SK-N-MC (cell line): ENCODE measurements at regions not wholly inside any gene's neighbourhood (a gene's known extent, or its start where the extent isn't known, plus 50 kb on each side); places are given as distances from the start of the nearest gene placed in this dataset.
"Not testable (repeated sequence)": the region's sequence is repeated elsewhere in the genome, so short reads cannot be mapped to it uniquely, and the experiment has no call there.

Experiments used
- DNase-seq: peaks from one replicate; pipeline ENCODE4 v3.0.0-alpha.2; 2011; ENCODE audit warnings: low read depth, low spot score
- H3K27ac ChIP-seq: fragments of 200-600 bp; sonication (generic); 2 replicates; pipeline ENCODE4 v1.5.1; 2016; ENCODE audit warnings: mixed run types
- H3K36me3 ChIP-seq: fragments of 200-600 bp; sonication (generic); 2 replicates; pipeline ENCODE4 v1.6.1; 2017; ENCODE audit warnings: antibody characterized with exemption, low read length, mixed read lengths; ENCODE audit not compliant: insufficient read depth
- H3K4me3 ChIP-seq: fragments of 200-600 bp; sonication (generic); 2 replicates; pipeline ENCODE4 v1.5.1; 2016
- H3K9ac ChIP-seq: fragments of 200-600 bp; sonication (generic); 2 replicates; pipeline ENCODE4 v1.8.0; 2017; ENCODE audit warnings: mixed run types, mixed read lengths; ENCODE audit not compliant: insufficient read length
- H3K9me3 ChIP-seq: fragments of 200-600 bp; sonication (generic); 2 replicates; pipeline ENCODE4 v1.6.1; 2017; ENCODE audit warnings: low read depth, mild to moderate bottlenecking, antibody characterized with exemption, low read length, moderate library complexity, mixed read lengths
- EZH2 ChIP-seq: fragments of 200-600 bp; sonication (generic); IDR thresholded peaks from one replicate; pipeline ENCODE4 v1.6.1; 2017; ENCODE audit warnings: antibody characterized with exemption
- FOXP2 ChIP-seq: optimal IDR thresholded peaks from 2 replicates; pipeline ENCODE3; 2011; ENCODE audit warnings: mild to moderate bottlenecking, moderate library complexity; ENCODE audit not compliant: insufficient read depth; ENCODE audit errors: extremely low read length, control extremely low read depth
- POLR2AphosphoS5 ChIP-seq: IDR thresholded peaks from 2 replicates; pipeline ENCODE4 v1.6.1; 2012; ENCODE audit warnings: mild to moderate bottlenecking, low read depth, low read length, borderline replicate concordance

DNA sequence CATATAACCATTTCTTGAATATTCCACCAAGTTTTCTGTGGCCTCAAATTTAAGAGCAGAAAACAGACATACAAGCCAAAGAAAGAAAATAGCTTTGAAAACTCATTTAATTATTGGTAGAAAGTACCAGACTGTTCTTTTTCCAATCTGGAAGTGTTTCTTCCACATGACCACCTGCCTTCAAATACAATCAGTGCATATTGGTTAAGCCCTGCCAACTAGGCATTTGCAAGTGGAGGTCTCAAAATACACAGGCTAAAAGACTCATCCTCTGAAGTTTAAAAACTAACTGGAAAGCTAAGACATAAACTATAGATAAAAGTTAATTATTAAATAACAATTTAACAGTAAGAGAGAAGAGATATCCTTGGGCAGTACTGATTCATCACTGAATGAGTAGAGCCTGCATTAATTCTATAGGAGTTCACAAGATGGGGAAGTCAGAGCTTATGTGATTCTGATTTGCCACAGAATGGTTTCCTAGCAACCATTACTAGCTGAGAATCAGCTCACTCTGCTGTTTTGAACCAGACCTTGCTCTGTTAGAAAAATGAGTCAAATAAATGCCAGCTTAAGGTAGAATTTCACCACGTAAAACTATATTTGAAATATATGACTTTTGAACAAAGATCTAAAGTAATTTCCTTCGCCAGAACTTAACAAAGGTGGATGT is 433.8 kb downstream of the FUT8 start:
- Histone ChIP-seq H3K27ac (no peak overlapping the region), H3K9ac (no peak overlapping the region), H3K9me3 (no peaks in the 10 kb centered on the region), H3K4me3 (no peak overlapping the region), H3K36me3 (no peaks in the 10 kb centered on the region)
- TF ChIP-seq EZH2 (no peak), FOXP2 (no peak)
- no peak for DNase-seq

DNA sequence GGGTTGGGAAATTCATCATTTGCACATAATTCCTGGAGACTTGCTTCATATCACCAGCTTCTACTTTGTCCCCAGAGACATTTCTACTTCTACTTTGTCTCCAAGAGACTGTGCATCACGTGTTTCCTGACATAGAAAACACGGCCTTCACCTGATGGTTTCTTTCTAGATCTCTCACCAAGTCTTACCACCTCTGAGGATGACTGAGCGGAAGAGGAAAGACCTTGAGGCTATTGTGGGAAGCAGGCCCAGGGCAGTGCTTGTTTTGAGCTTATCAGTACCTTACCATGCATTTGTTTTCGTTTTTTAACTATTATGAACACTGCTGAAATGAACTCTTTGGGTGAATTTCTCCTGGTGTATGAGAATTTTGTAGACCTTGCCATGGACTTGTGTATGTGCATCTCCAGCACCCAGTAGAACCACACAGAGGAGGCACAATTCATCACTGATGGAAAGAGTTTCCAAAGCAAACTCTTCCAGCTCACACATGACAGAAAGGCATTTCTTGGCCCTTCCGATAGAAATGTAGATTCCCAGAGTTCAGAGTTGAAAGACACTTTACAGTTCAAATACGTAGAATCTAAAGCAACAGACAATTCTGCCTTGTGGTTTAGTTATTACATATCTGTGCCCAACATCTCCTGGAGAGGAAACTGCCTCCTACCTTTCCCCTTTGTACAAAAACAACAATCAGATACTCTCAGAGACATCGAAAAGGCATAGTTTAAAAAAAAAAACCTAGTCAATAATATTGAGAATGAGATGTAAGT is 434.7 kb downstream of the FUT8 start:
- no peak overlapping the region for H3K9ac ChIP-seq
- H3K9me3 ChIP-seq: no peaks in the 10 kb centered on the region
- H3K27ac ChIP-seq: no peak overlapping the region
- no peak for TF ChIP-seq POLR2AphosphoS5
- no peak for TF ChIP-seq FOXP2
- no peak for TF ChIP-seq EZH2
- no peaks in the 10 kb centered on the region for H3K36me3 ChIP-seq
- no peak for DNase-seq
- no peak overlapping the region for H3K4me3 ChIP-seq

DNA sequence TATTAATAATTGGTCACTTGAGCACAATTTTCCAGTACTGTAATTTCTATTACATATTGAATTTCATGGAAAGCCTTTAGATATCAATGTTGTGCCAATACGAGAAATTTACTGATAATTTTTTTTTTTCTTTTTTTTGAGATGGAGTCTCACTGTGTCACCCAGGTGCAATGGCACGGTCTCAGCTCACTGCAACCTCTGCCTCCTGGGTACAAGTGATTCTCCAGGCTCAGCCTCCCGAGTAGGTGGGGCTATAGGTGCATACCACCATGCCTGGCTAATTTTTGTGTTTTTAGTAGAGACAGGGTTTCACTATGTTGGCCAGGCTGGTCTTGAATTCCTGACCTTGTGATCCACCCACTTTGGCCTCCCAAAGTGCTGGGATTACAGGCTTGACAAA is 435.4 kb downstream of the FUT8 start:
- H3K9me3 ChIP-seq, H3K36me3 ChIP-seq, H3K9ac ChIP-seq, H3K27ac ChIP-seq, DNase-seq, H3K4me3 ChIP-seq: not testable (repeated sequence)

DNA sequence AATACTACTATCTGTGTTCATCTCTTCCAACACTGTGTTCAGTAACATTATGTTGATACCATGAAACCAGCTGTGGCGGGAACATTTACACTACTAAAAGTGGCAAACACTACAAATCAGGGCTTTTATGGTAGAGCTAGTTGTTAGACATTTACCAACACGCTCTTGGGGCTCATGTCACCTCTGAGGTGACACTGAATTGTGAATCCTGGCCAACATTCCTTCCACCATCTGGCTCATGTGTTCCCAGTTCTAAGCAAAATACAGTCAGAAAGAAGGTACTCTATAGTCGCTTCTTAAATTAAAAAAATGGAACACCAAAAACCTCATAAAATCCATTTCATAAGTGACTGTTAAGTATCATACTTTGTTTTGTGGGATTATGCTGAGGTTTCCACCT is 436.6 kb downstream of the FUT8 start:
- H3K9me3 ChIP-seq: no peaks in the 10 kb centered on the region
- no peak overlapping the region for H3K9ac ChIP-seq
- H3K4me3 ChIP-seq: no peak overlapping the region
- no peak for TF ChIP-seq POLR2AphosphoS5
- no peak for TF ChIP-seq FOXP2
- no peak for TF ChIP-seq EZH2
- no peaks in the 10 kb centered on the region for H3K36me3 ChIP-seq
- no peak overlapping the region for H3K27ac ChIP-seq
- no peak for DNase-seq

DNA sequence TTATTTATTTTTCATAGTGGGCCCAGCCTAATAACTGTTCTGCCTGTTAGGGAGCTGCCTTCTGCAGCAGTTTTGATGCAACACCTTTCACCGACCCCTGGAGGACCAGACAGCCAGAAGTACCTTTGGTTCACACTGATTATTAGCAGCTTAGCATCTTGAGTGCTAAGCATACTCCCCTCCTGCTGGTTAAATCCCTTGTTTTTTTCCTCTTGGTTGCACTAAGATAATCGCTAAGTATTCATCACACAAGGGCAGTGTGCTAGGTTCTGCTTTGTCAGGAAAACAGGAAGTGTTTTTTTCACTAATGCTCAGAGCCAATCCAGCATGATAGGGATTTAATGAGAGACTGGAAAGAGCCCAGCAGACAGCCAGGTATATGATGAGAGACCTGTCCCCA is 437.0 kb downstream of the FUT8 start:
- Histone ChIP-seq H3K9ac (no peak overlapping the region), H3K9me3 (no peaks in the 10 kb centered on the region), H3K4me3 (no peak overlapping the region), H3K36me3 (no peaks in the 10 kb centered on the region), H3K27ac (no peak overlapping the region)
- no peak for DNase-seq
- no peak for TF ChIP-seq EZH2
- no peak for TF ChIP-seq FOXP2
- TF ChIP-seq POLR2AphosphoS5: no peak

DNA sequence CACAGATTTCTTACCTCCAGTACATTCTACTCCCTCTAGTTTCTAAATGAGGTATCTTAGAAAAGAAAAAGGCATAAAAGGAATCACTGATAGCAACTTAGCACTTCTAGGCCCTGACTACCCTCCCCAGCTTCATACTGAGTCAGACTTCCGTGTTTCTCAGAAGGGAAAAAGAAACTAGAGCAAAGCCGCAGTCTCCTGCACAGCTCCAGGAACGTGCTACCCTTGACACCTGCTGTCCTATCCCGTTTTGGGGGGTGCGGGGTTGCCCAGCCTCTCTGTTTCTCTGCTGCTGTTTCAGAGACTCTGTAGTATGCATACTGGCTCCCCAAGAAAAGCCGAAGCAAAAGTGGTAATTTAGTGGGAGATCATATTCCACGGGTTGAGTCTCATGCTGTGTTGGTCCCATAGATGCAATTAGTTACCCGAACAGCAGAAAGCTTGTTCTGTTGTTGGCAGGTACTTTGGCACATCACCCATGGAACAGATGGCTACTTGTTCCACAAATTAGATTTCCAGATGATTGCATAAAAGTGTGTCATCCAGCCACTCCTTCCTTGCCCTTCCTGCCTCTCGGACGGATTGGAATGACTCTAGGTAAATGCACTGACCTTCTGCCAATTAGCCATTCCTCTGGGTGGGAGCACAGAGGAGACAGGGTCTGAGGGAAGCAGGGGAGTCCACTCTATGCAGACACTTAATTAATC is 438.1 kb downstream of the FUT8 start:
- TF ChIP-seq FOXP2 (no peak), POLR2AphosphoS5 (no peak), EZH2 (no peak)
- no peak overlapping the region for H3K9ac ChIP-seq
- DNase-seq: no peak
- H3K4me3 ChIP-seq: no peak overlapping the region
- H3K9me3 ChIP-seq: no peaks in the 10 kb centered on the region
- H3K27ac ChIP-seq: no peak overlapping the region
- no peaks in the 10 kb centered on the region for H3K36me3 ChIP-seq

DNA sequence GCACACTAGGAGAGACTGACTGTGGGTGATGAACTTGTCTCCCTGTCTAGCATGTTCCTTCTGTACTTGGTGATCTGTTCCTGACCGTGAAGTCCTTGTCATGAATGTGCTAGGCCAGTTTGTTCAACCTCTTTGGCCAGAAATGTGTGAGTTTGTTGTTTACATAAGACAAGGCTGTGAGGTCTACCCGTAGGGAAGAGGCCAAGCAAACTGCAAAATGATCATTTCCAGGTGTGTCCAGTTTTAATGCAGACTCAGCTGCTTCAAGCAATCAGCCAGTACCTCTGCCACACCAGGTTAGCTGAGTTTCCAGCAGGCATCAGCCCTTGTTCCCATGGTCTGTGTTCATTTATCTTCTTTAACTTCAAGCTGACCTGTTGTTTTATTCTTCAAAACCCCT is 440.2 kb downstream of the FUT8 start:
- Histone ChIP-seq H3K9ac (no peak overlapping the region), H3K4me3 (no peak overlapping the region), H3K36me3 (no peaks in the 10 kb centered on the region), H3K9me3 (no peaks in the 10 kb centered on the region), H3K27ac (no peak overlapping the region)
- TF ChIP-seq FOXP2 (no peak), POLR2AphosphoS5 (no peak), EZH2 (no peak)
- no peak for DNase-seq

DNA sequence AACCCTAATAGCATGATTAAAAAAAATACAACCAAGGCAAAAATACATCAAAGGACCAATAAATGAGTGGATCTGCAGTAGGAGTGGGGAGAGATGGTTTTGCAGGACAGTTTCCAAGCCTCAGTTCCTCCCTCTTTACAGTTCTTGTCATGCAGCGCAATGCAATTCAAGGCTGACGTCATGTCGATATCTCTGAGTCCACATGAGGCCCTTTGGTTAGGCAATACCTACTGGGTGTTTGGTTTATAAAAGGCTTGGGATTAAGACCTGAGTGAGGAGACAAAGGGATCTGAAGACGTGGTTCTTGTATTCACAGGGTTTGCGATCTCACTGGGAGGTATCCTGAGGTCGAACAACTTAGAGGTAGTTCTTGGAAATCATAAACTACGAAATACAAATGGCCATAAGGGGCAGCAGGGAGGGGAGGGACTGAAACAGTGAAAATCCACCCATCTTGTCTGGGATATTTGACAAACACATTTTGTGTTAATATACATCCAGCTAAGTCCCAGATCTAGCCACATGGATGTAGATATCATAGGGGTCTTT is 441.0 kb downstream of the FUT8 start:
- no peaks in the 10 kb centered on the region for H3K9me3 ChIP-seq
- no peak for DNase-seq
- H3K4me3 ChIP-seq: no peak overlapping the region
- no peak overlapping the region for H3K9ac ChIP-seq
- TF ChIP-seq POLR2AphosphoS5: no peak
- no peak for TF ChIP-seq FOXP2
- no peak for TF ChIP-seq EZH2
- no peak overlapping the region for H3K27ac ChIP-seq
- H3K36me3 ChIP-seq: no peaks in the 10 kb centered on the region
